Osteoblast (primary cell): ENCODE measurements at regions not wholly inside any gene's neighbourhood (a gene's known extent, or its start where the extent isn't known, plus 50 kb on each side); places are given as distances from the start of the nearest gene placed in this dataset.

Experiments
- DNase-seq: peaks from one replicate; pipeline ENCODE4 v3.0.0; 2011; ENCODE audit warnings: low spot score, mixed read lengths; ENCODE audit not compliant: insufficient read length; ENCODE audit errors: missing footprints
- H2AFZ ChIP-seq: 2 replicates; pipeline ENCODE4 v1.6.0; 2011; ENCODE audit warnings: mild to moderate bottlenecking, low read length
- H3K27ac ChIP-seq: 2 replicates; pipeline ENCODE4 v1.5.1; 2011; ENCODE audit warnings: mild to moderate bottlenecking, low read depth, low read length, moderate library complexity
- H3K27me3 ChIP-seq: 2 replicates; pipeline ENCODE4 v1.6.0; 2012; ENCODE audit warnings: mild to moderate bottlenecking, control low read depth, inconsistent platforms, low read length, moderate library complexity; ENCODE audit not compliant: insufficient read depth
- H3K36me3 ChIP-seq: 2 replicates; pipeline ENCODE4 v1.5.1; 2011; ENCODE audit warnings: mild to moderate bottlenecking, low read length, control low read depth, moderate library complexity; ENCODE audit not compliant: insufficient read depth
- H3K4me1 ChIP-seq: 2 replicates; pipeline ENCODE4 v1.5.1; 2011; ENCODE audit warnings: mild to moderate bottlenecking, low read length, control low read depth, moderate library complexity; ENCODE audit not compliant: insufficient read depth
- H3K4me2 ChIP-seq: 2 replicates; pipeline ENCODE4 v1.6.0; 2011; ENCODE audit warnings: mild to moderate bottlenecking, low read length; ENCODE audit not compliant: insufficient read depth
- H3K4me3 ChIP-seq: fragments of 200-600 bp; sonication (generic); 3 replicates; pipeline ENCODE4 v1.5.1; 2012; ENCODE audit warnings: mild to moderate bottlenecking, low read length, inconsistent platforms; ENCODE audit not compliant: insufficient read depth
- H3K79me2 ChIP-seq: 2 replicates; pipeline ENCODE4 v1.6.0; 2012; ENCODE audit warnings: mild to moderate bottlenecking, low read length, control low read depth, inconsistent platforms; ENCODE audit not compliant: insufficient read depth
- H3K9me3 ChIP-seq: 2 replicates; pipeline ENCODE4 v1.5.1; 2011; ENCODE audit warnings: low read depth, low read length, control low read depth
- H4K20me1 ChIP-seq: 2 replicates; pipeline ENCODE4 v1.6.0; 2012; ENCODE audit warnings: mild to moderate bottlenecking, low read length, control low read depth; ENCODE audit not compliant: insufficient read depth
- CTCF ChIP-seq: IDR thresholded peaks from 2 replicates; pipeline ENCODE4 v1.5.1; 2011; ENCODE audit warnings: mild to moderate bottlenecking, low read depth, low read length, moderate library complexity; ENCODE audit errors: extremely low read depth

GRCh38 chr6:6858533-6858982, 249.2 kb upstream of the RREB1 start:
- Histone ChIP-seq H3K27me3 (peaks cover 3% of the 10 kb centered on the region), H3K4me1 (peaks cover 9% of the 10 kb centered on the region), H4K20me1 (no peaks in the 10 kb centered on the region), H3K4me2 (no peak overlapping the region), H3K79me2 (no peaks in the 10 kb centered on the region), H2AFZ (no peak overlapping the region), H3K4me3 (no peak overlapping the region), H3K36me3 (no peaks in the 10 kb centered on the region), H3K27ac (no peak overlapping the region), H3K9me3 (no peaks in the 10 kb centered on the region)
- no peak for TF ChIP-seq CTCF
- DNase-seq = no peak

- Histone ChIP-seq H3K4me1 (peaks cover 9% of the 10 kb centered on the region), H3K9me3 (no peaks in the 10 kb centered on the region), H3K27me3 (peaks cover 3% of the 10 kb centered on the region), H2AFZ (no peak overlapping the region), H3K27ac (no peak overlapping the region), H3K4me3 (no peak overlapping the region), H3K4me2 (no peak overlapping the region), H4K20me1 (no peaks in the 10 kb centered on the region), H3K79me2 (no peaks in the 10 kb centered on the region), H3K36me3 (no peaks in the 10 kb centered on the region)
- no peak for DNase-seq
- no peak for TF ChIP-seq CTCF
Observed at GRCh38 chr6:6859105-6859504, 248.7 kb upstream of the RREB1 start.

- DNase-seq = no peak
- Histone ChIP-seq H3K27me3 (peaks cover 3% of the 10 kb centered on the region), H3K79me2 (no peaks in the 10 kb centered on the region), H3K9me3 (no peaks in the 10 kb centered on the region), H3K36me3 (no peaks in the 10 kb centered on the region), H3K4me1 (peaks cover 9% of the 10 kb centered on the region), H4K20me1 (no peaks in the 10 kb centered on the region), H3K4me3 (no peak overlapping the region), H3K4me2 (no peak overlapping the region), H3K27ac (no peak overlapping the region), H2AFZ (no peak overlapping the region)
- TF ChIP-seq CTCF = no peak
Observed at GRCh38 chr6:6859722-6860121, 248.0 kb upstream of the RREB1 start.

- Histone ChIP-seq H4K20me1 (no peaks in the 10 kb centered on the region), H3K4me2 (no peak overlapping the region), H3K4me3 (no peak overlapping the region), H3K27me3 (peaks cover 3% of the 10 kb centered on the region), H3K9me3 (no peaks in the 10 kb centered on the region), H3K4me1 (peaks cover 9% of the 10 kb centered on the region), H3K36me3 (no peaks in the 10 kb centered on the region), H3K79me2 (no peaks in the 10 kb centered on the region), H2AFZ (no peak overlapping the region), H3K27ac (no peak overlapping the region)
- DNase-seq = no peak
- no peak for TF ChIP-seq CTCF
Observed at GRCh38 chr6:6860863-6861262, 246.9 kb upstream of the RREB1 start.
